ENCODE measurements at regions not wholly inside any gene's neighbourhood (a gene's known extent, or its start where the extent isn't known, plus 50 kb on each side); places are given as distances from the start of the nearest gene placed in this dataset.

DNA sequence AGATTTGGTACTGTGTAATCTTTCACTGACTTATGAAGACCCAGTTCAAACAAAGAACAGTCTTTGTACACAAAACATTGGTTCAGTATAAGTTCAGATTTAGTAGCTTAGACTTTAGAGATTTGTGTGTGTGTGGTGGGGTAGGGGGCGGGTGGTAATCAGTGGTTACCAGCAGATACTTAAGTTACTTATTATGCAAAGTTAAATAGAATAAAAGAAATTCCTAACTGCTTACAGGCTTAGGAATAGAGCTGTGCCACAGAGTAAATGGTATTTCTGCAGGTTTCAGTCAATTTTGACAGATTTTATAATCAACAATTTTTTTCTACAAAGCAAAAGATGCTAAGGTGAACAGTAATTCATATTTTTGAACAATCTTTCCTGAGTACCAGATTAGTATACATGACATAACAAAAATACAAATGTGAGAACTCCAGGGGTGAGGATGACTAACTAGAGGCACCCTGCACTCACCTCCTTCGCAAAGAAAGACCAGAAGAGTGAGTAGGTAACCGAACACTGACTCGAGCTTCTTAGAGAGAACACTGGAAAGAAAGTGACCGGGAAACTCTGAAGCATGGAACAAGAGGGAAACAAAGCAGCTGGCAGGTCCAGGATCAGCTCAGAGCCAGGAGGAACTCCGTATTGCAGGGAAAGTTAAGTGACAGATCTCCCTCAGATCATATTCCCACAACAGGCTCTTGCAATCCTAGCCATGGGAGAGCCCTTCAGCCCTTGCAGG is 560.6 kb downstream of the COL12A1 start:
- no peak for TF ChIP-seq CTCF (IDR thresholded peaks at IDR 0.05)
- TF ChIP-seq EZH2 (IDR thresholded peaks at IDR 0.05; ENCODE audit: borderline replicate concordance, insufficient read depth, low read depth, low read length, poor library complexity, severe bottlenecking) = no peak
